Activated naive CD4-positive, alpha-beta T cell treated with anti-CD3 and anti-CD28 coated beads, Interleukin-2, amount 10 ng/mL, durations not matched to agents 7 days and 5 days (primary cell): ENCODE measurements at regions not wholly inside any gene's neighbourhood (a gene's known extent, or its start where the extent isn't known, plus 50 kb on each side); places are given as distances from the start of the nearest gene placed in this dataset.
"Not testable (repeated sequence)": the region's sequence is repeated elsewhere in the genome, so short reads cannot be mapped to it uniquely, and the experiment has no call there.

Experiments used
- CTCF ChIA-PET: fragments of 350-600 bp; sonication (Branson Sonifier 250); formaldehyde crosslinking; loops from one replicate; lab custom pipeline; 2021; ENCODE audit warnings: antibody characterized with exemption; lab: Charles Lee
- DNase-seq: peaks from one replicate; pipeline ENCODE4 v3.0.0-alpha.2; 2020
- H3K27ac Mint-ChIP-seq: one replicate; pipeline ENCODE4 v1.8.0; 2021; ENCODE audit warnings: mild to moderate bottlenecking, moderate library complexity, mixed read lengths
- H3K27me3 Mint-ChIP-seq: one replicate; pipeline ENCODE4 v1.8.0; 2021; ENCODE audit warnings: mild to moderate bottlenecking, mixed read lengths
- H3K36me3 Mint-ChIP-seq: one replicate; pipeline ENCODE4 v1.8.0; 2021; ENCODE audit warnings: mixed read lengths
- H3K4me1 Mint-ChIP-seq: one replicate; pipeline ENCODE4 v1.8.0; 2021; ENCODE audit warnings: mixed read lengths
- H3K4me3 Mint-ChIP-seq: one replicate; pipeline ENCODE4 v1.8.0; 2021; ENCODE audit warnings: mild to moderate bottlenecking, moderate library complexity, mixed read lengths
- H3K9me3 Mint-ChIP-seq: one replicate; pipeline ENCODE4 v1.8.0; 2021; ENCODE audit warnings: mixed read lengths

- Mint-ChIP-seq H3K4me1 (no peaks in the 10 kb centered on the region), H3K36me3 (no peaks in the 10 kb centered on the region), H3K27ac (no peak overlapping the region), H3K9me3 (peaks cover 7% of the 10 kb centered on the region), H3K27me3 (peaks cover 7% of the 10 kb centered on the region), H3K4me3 (no peak overlapping the region)
- CTCF ChIA-PET: no interaction called here
- no peak for DNase-seq
Observed at GRCh38 chr9:113728989-113729388, 147.1 kb upstream of the ZNF618 start.

GRCh38 chr9:113734826-113735225, 141.3 kb upstream of the ZNF618 start:
- H3K36me3 Mint-ChIP-seq: no peaks in the 10 kb centered on the region
- H3K27me3 Mint-ChIP-seq: peaks cover 11% of the 10 kb centered on the region
- no peak for DNase-seq
- H3K9me3 Mint-ChIP-seq: peaks cover 5% of the 10 kb centered on the region
- no peak overlapping the region for H3K27ac Mint-ChIP-seq
- H3K4me1 Mint-ChIP-seq: no peaks in the 10 kb centered on the region
- no peak overlapping the region for H3K4me3 Mint-ChIP-seq
- CTCF ChIA-PET: interaction anchor here (1.2 kb wide), 1 partner anchor 153 kb away, joined by 3 read pairs; no protein-coding TSS in a partner anchor

GRCh38 chr9:113737517-113738271, 138.4 kb upstream of the ZNF618 start:
- no peaks in the 10 kb centered on the region for H3K9me3 Mint-ChIP-seq
- CTCF ChIA-PET: interaction anchor here (0.6 to 1.4 kb wide), 7 partner anchors 10 to 230 kb away, joined by 3 to 9 read pairs (median 3); no protein-coding TSS in a partner anchor
- H3K27ac Mint-ChIP-seq: no peak overlapping the region
- peaks cover 11% of the 10 kb centered on the region for H3K27me3 Mint-ChIP-seq
- no peaks in the 10 kb centered on the region for H3K36me3 Mint-ChIP-seq
- no peaks in the 10 kb centered on the region for H3K4me1 Mint-ChIP-seq
- no peak overlapping the region for H3K4me3 Mint-ChIP-seq
- DNase-seq: peak; percentile 35

GRCh38 chr9:113738496-113738892, 137.6 kb upstream of the ZNF618 start:
- Mint-ChIP-seq H3K27ac (no peak overlapping the region), H3K27me3 (peaks cover 11% of the 10 kb centered on the region)
- CTCF ChIA-PET: no interaction called here

GRCh38 chr9:113738893-113739604, 137.1 kb upstream of the ZNF618 start:
- H3K4me1 Mint-ChIP-seq: no peaks in the 10 kb centered on the region
- no peak overlapping the region for H3K27ac Mint-ChIP-seq
- peaks cover 8% of the 10 kb centered on the region for H3K27me3 Mint-ChIP-seq
- no peaks in the 10 kb centered on the region for H3K9me3 Mint-ChIP-seq
- no peak overlapping the region for H3K4me3 Mint-ChIP-seq
- peak; percentile 44 for DNase-seq
- CTCF ChIA-PET: no interaction called here
- no peaks in the 10 kb centered on the region for H3K36me3 Mint-ChIP-seq

More at GRCh38 chr9:113738496-113738892, 137.6 kb upstream of the ZNF618 start:
- Mint-ChIP-seq H3K4me3 (no peak overlapping the region), H3K4me1 (no peaks in the 10 kb centered on the region), H3K9me3 (no peaks in the 10 kb centered on the region), H3K36me3 (no peaks in the 10 kb centered on the region)
- DNase-seq: no peak

GRCh38 chr9:113739605-113740507, 136.3 kb upstream of the ZNF618 start:
- H3K9me3 Mint-ChIP-seq, H3K4me3 Mint-ChIP-seq, H3K27ac Mint-ChIP-seq, H3K4me1 Mint-ChIP-seq, H3K36me3 Mint-ChIP-seq, H3K27me3 Mint-ChIP-seq, CTCF ChIA-PET: not testable (repeated sequence)
- peak; percentile 28 for DNase-seq

- H3K4me3 Mint-ChIP-seq, H3K27me3 Mint-ChIP-seq, H3K27ac Mint-ChIP-seq, DNase-seq, H3K4me1 Mint-ChIP-seq, H3K9me3 Mint-ChIP-seq, H3K36me3 Mint-ChIP-seq: not testable (repeated sequence)
- CTCF ChIA-PET: interaction anchor here (1.1 kb wide), 1 partner anchor 59 kb away, joined by 4 read pairs; no protein-coding TSS in a partner anchor
Observed at GRCh38 chr9:113740508-113741500, 135.3 kb upstream of the ZNF618 start.

GRCh38 chr9:113741886-113742854, 133.9 kb upstream of the ZNF618 start:
- H3K27ac Mint-ChIP-seq: no peak overlapping the region

GRCh38 chr9:113742878-113743277, 133.2 kb upstream of the ZNF618 start:
- no peaks in the 10 kb centered on the region for H3K4me1 Mint-ChIP-seq
- no peak overlapping the region for H3K27ac Mint-ChIP-seq
- no peak for DNase-seq
- CTCF ChIA-PET: no interaction called here
- peaks cover 7% of the 10 kb centered on the region for H3K27me3 Mint-ChIP-seq
- H3K4me3 Mint-ChIP-seq: no peak overlapping the region
- H3K36me3 Mint-ChIP-seq: no peaks in the 10 kb centered on the region
- H3K9me3 Mint-ChIP-seq: peaks cover 1% of the 10 kb centered on the region

More at GRCh38 chr9:113741886-113742854, 133.9 kb upstream of the ZNF618 start:
- CTCF ChIA-PET: interaction anchor here (1.1 kb wide), 1 partner anchor 61 kb away, joined by 4 read pairs; no protein-coding TSS in a partner anchor
- H3K9me3 Mint-ChIP-seq: no peaks in the 10 kb centered on the region
- no peaks in the 10 kb centered on the region for H3K36me3 Mint-ChIP-seq
- H3K4me1 Mint-ChIP-seq: no peaks in the 10 kb centered on the region
- peaks cover 9% of the 10 kb centered on the region for H3K27me3 Mint-ChIP-seq
- no peak for DNase-seq
- H3K4me3 Mint-ChIP-seq: no peak overlapping the region

GRCh38 chr9:113746486-113746885, 129.6 kb upstream of the ZNF618 start:
- Mint-ChIP-seq H3K36me3 (no peaks in the 10 kb centered on the region), H3K27me3 (peaks cover 4% of the 10 kb centered on the region), H3K27ac (no peak overlapping the region), H3K4me3 (no peak overlapping the region), H3K9me3 (peaks cover 2% of the 10 kb centered on the region), H3K4me1 (no peaks in the 10 kb centered on the region)
- CTCF ChIA-PET: no interaction called here
- no peak for DNase-seq

- no peak for DNase-seq
- H3K4me1 Mint-ChIP-seq: no peaks in the 10 kb centered on the region
- H3K27me3 Mint-ChIP-seq: peaks cover 9% of the 10 kb centered on the region
- no peak overlapping the region for H3K27ac Mint-ChIP-seq
- no peaks in the 10 kb centered on the region for H3K36me3 Mint-ChIP-seq
- H3K9me3 Mint-ChIP-seq: peaks cover 2% of the 10 kb centered on the region
- CTCF ChIA-PET: no interaction called here
- H3K4me3 Mint-ChIP-seq: no peak overlapping the region
Observed at GRCh38 chr9:113748135-113748534, 128.0 kb upstream of the ZNF618 start.

GRCh38 chr9:113753398-113754119, 122.5 kb upstream of the ZNF618 start:
- H3K9me3 Mint-ChIP-seq: no peaks in the 10 kb centered on the region
- peaks cover 19% of the 10 kb centered on the region for H3K27me3 Mint-ChIP-seq
- no peaks in the 10 kb centered on the region for H3K36me3 Mint-ChIP-seq
- DNase-seq: no peak
- CTCF ChIA-PET: no interaction called here
- no peaks in the 10 kb centered on the region for H3K4me1 Mint-ChIP-seq
- no peak overlapping the region for H3K4me3 Mint-ChIP-seq
- no peak overlapping the region for H3K27ac Mint-ChIP-seq
